Lung (tissue), 11 donors: ENCODE measurements at regions not wholly inside any gene's neighbourhood (a gene's known extent, or its start where the extent isn't known, plus 50 kb on each side); places are given as distances from the start of the nearest gene placed in this dataset.
"Not testable (repeated sequence)": the region's sequence is repeated elsewhere in the genome, so short reads cannot be mapped to it uniquely, and the experiment has no call there.

ENCODE experiments used
- ATAC-seq: fragments of 200-7000 bp; cut with Tn5 transposase; one replicate; pipeline ENCODE4 v1.9.1; 2020; ENCODE audit warnings: moderate number of reproducible peaks; ENCODE audit not compliant: insufficient read depth, low FRiP score
- DNase-seq, 3 donors: peaks; one replicate each; pipeline ENCODE4 v3.0.0-alpha.2; 2013 to 2017
- H3K27ac ChIP-seq, 2 donors: one replicate each; pipeline ENCODE4 v1.5.1; 2013; ENCODE audit warnings: mild to moderate bottlenecking in 2 of 2, moderate library complexity in 2 of 2, control low read depth in 1 of 2, inconsistent platforms in 1 of 2, low read depth in 1 of 2, low read length in 1 of 2
- H3K27me3 ChIP-seq, 3 donors: one replicate each; pipeline ENCODE4 v1.5.1; 2013; ENCODE audit warnings: low read length in 2 of 3; ENCODE audit not compliant: control insufficient read depth in 3 of 3, insufficient read depth in 3 of 3
- H3K36me3 ChIP-seq, 4 donors: one replicate each; pipeline ENCODE4 v1.5.1; 2013; ENCODE audit warnings: low read length in 4 of 4, mild to moderate bottlenecking in 1 of 4, moderate library complexity in 1 of 4; ENCODE audit not compliant: control insufficient read depth in 4 of 4, insufficient read depth in 4 of 4
- H3K4me1 ChIP-seq, 5 donors: one replicate each; pipeline ENCODE4 v1.5.1; 2013; ENCODE audit warnings: low read length in 5 of 5, mild to moderate bottlenecking in 2 of 5, moderate library complexity in 1 of 5; ENCODE audit not compliant: control insufficient read depth in 5 of 5, insufficient read depth in 5 of 5
- H3K4me3 ChIP-seq: one replicate; pipeline ENCODE4 v1.5.1; 2013; ENCODE audit warnings: mild to moderate bottlenecking, control low read depth, moderate library complexity
- H3K9ac ChIP-seq, 2 donors: one replicate each; pipeline ENCODE4 v1.5.1; 2013; ENCODE audit warnings: low read length in 2 of 2, control low read depth in 1 of 2; ENCODE audit not compliant: insufficient read depth in 1 of 2
- H3K9me3 ChIP-seq, 4 donors: one replicate each; pipeline ENCODE4 v1.5.1; 2013; ENCODE audit warnings: low read length in 3 of 4, mild to moderate bottlenecking in 1 of 4, moderate library complexity in 1 of 4; ENCODE audit not compliant: control insufficient read depth in 4 of 4, insufficient read depth in 3 of 4
- CTCF ChIP-seq: IDR thresholded peaks from 2 replicates; pipeline ENCODE4 v1.5.1; 2012; ENCODE audit warnings: mild to moderate bottlenecking; ENCODE audit errors: control extremely low read depth, extremely low read depth
- WGBS, 2 donors: extraction: QIAGEN DNeasy Blood & Tissue Kit; methylation state at CpG; one replicate each; pipeline ENCODE4 v1.1.7; 2013; 5-methylcytosine and 5-hydroxymethylcytosine counted together
- donor health status: control.
- donor health status: control.
- donor health status: Bipolar disorder and iron deficiency.
- donor health status: healthy.
- donor health status: DM: yes; HTN: yes; CAD: no.

- ATAC-seq (no peak), DNase-seq (peak in 2 of 3 donors; percentile 46 to 48)
- no peaks in the 10 kb centered on the region for H3K9me3 ChIP-seq
- no peak for TF ChIP-seq CTCF
- no peak overlapping the region for H3K4me3 ChIP-seq
- peaks cover 0 to 21% (median 0%) of the 10 kb centered on the region in 5 donors for H3K4me1 ChIP-seq
- H3K27ac ChIP-seq: no peak overlapping the region
- H3K9ac ChIP-seq: no peak overlapping the region
- H3K36me3 ChIP-seq: no peaks in the 10 kb centered on the region
- no peaks in the 10 kb centered on the region for H3K27me3 ChIP-seq
Measured at GRCh38 chr3:21913791-21914190, 162.8 kb upstream of the ZNF385D start.

- H3K27me3 ChIP-seq: no peaks in the 10 kb centered on the region
- H3K9ac ChIP-seq: no peak overlapping the region
- WGBS, 2 donors: 59 to 78% methylated on average over 2 of the region's 2 CpGs
- no peak for TF ChIP-seq CTCF
- no peak overlapping the region for H3K27ac ChIP-seq
- peak in 2 of 3 donors; percentile 55 to 61 for DNase-seq
- H3K4me3 ChIP-seq: no peak overlapping the region
- H3K36me3 ChIP-seq: no peaks in the 10 kb centered on the region
- peaks cover 0 to 24% (median 0%) of the 10 kb centered on the region in 5 donors for H3K4me1 ChIP-seq
- H3K9me3 ChIP-seq: no peaks in the 10 kb centered on the region
- ATAC-seq: no peak
Measured at GRCh38 chr3:21914451-21914850, 163.4 kb upstream of the ZNF385D start.

DNA sequence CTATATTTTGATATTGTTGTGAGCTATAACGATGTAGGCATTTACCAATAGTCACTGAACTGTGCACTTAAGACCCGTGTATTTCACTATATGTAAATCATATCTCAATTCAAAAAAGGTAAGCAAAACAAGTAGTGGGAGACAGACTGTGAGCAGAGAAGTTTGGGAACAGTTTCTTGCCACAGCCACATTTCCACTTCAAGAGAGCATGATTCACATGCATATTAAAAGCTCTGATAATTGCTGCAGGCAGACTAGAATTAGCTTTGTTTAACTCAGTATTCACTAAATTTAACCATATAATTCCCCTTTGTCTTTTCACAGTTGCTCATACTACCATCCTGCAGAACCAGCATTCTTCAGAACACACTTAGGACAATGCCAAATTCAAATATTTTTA lies 168.4 kb upstream of the ZNF385D start:
- Histone ChIP-seq H3K36me3 (no peaks in the 10 kb centered on the region), H3K4me1 (peaks cover 0 to 19% (median 2%) of the 10 kb centered on the region in 5 donors), H3K9me3 (no peaks in the 10 kb centered on the region), H3K27me3 (no peaks in the 10 kb centered on the region), H3K27ac (peak overlapping the region in 1 of 2 donors; percentile 23), H3K9ac (no peak overlapping the region), H3K4me3 (no peak overlapping the region)
- TF ChIP-seq CTCF: no peak
- ATAC-seq (no peak), DNase-seq (no peak)
- 67 to 77% methylated on average over 2 of the region's 2 CpGs for WGBS, 2 donors

DNA sequence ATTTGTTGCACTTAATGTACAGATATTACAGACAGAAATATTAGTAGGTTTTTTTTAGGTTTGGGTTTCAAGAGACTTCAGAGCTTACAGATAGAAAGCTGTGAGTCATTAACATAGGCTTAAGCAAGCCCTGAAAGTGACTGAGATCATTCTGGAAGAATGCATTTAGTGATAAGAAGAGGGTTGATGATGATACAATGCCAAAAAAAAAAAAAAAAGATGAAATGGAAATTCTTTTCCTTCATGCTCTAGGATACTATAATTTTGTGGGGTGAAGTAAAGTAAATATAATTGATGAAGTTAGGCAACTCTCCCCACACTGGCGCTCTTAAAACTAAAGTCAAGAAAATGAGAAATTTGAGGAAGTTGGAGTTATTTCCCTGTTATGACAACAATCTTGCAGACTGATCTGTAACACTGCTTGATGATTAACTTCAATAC lies 169.4 kb upstream of the ZNF385D start:
- Histone ChIP-seq H3K9ac (no peak overlapping the region), H3K4me3 (no peak overlapping the region), H3K9me3 (no peaks in the 10 kb centered on the region), H3K4me1 (peaks cover 0 to 19% (median 2%) of the 10 kb centered on the region in 5 donors), H3K36me3 (no peaks in the 10 kb centered on the region), H3K27me3 (no peaks in the 10 kb centered on the region), H3K27ac (no peak overlapping the region)
- peak in 2 of 3 donors; percentile 82 to 83 for DNase-seq
- TF ChIP-seq CTCF: no peak
- ATAC-seq: no peak
- WGBS, 2 donors: 54 to 65% methylated on average over 1 of the region's 1 CpG

DNA sequence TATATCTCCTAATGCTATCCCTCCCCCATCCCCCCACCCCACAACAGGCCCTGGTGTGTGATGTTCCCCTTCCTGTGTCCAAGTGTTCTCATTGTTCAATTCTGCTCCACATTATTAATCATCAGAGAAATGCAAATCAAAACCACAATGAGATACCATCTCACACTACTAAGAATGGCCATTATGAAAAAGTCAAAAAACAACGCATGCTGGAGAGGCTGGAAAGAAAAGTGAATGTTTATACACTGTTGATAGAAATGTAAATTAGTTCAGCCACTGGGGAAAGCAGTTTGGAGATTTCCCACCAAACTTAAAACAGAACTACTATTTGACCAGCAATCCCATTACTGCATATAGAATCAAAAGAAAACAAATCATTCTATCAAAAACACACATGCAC lies 172.1 kb upstream of the ZNF385D start:
- not testable (repeated sequence) for H3K4me3 ChIP-seq, ATAC-seq, DNase-seq, H3K36me3 ChIP-seq, H3K27me3 ChIP-seq, H3K27ac ChIP-seq, H3K9ac ChIP-seq, H3K9me3 ChIP-seq
- WGBS, 2 donors: 81 to 83% methylated on average over 1 of the region's 1 CpG
- H3K4me1 ChIP-seq: peaks cover 0 to 21% (median 2%) of the 10 kb centered on the region in 5 donors
